Globus pallidus (tissue), 1 donor: ENCODE measurements at regions not wholly inside any gene's neighbourhood (a gene's known extent, or its start where the extent isn't known, plus 50 kb on each side); places are given as distances from the start of the nearest gene placed in this dataset.

Experiments used
- DNase-seq: peaks from one replicate; pipeline ENCODE4 v3.0.0-alpha.2; 2015; ENCODE audit warnings: low spot score

DNA sequence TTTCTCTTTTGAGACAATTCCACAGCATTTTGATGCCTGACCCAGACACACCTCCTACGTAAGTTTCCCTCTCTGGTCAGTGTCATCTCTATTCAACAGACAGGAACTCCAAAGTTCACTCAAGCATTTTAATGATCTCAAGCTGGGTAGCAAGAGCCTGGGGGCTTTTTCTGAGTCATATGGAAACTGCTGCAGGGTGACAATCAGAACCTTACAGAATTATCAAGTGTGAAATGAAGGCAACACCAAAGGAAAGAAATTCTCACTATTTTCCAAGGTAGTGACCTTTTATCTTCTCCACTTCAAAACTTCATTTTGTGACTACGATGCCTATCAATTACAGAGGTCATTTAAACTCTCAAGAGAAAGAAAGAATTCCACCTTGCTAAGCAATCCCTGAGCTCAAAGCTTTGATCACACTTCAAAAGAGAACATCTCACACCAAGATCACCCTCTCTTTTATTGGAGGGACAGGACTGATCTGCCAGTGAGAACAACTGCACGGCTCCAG is 229.0 kb upstream of the ZC3H12C start:
- no peak for DNase-seq

- DNase-seq, result no peak
Observed at GRCh38 chr11:109864834-109865547, 228.2 kb upstream of the ZC3H12C start.

GRCh38 chr11:109865548-109866186 is 227.5 kb upstream of the ZC3H12C start:
- DNase-seq, result no peak

DNA sequence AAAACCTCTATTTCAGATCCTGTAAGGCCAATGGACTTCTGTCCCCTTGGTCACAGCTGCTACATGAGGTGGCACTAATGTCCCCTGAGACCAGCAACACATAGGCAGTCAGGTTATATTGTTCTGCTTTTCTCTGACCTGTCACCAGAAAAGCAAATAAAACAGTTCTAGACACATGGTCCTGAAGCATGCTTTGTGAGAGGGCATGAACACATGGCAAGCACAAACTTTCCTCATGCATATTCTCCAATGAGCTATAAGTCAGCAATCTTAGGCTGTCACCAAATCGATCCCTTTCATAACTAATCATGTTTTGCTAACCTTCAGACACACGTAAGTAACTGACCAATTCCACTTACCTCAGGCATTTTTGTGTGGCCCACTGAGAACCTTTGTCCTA is 225.4 kb upstream of the ZC3H12C start:
- DNase-seq, result no peak

GRCh38 chr11:109869536-109869935 is 223.7 kb upstream of the ZC3H12C start:
- DNase-seq, result no peak

GRCh38 chr11:109870297-109870696 is 222.9 kb upstream of the ZC3H12C start:
- no peak for DNase-seq

- no peak for DNase-seq
Observed at GRCh38 chr11:109877043-109877442, 216.1 kb upstream of the ZC3H12C start.

DNA sequence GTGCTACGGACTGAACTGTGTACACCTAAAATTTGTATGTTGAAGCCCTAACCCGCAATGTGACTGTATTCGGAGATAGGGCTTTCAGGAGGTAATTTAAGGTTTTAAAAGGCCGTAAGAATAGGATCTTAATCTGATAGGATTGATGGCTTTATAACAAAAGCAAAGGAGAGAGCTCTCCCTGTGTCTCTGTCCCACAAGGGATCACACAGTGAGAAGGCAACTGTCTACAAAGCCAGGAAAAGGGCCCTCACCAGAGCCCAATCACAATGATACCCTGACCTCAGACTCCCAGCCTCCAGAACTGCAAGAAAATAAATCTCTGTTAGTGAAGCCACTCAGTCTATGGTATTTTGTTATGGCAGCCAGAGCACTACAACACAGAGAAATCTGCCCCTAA is 208.7 kb upstream of the ZC3H12C start:
- no peak for DNase-seq

DNA sequence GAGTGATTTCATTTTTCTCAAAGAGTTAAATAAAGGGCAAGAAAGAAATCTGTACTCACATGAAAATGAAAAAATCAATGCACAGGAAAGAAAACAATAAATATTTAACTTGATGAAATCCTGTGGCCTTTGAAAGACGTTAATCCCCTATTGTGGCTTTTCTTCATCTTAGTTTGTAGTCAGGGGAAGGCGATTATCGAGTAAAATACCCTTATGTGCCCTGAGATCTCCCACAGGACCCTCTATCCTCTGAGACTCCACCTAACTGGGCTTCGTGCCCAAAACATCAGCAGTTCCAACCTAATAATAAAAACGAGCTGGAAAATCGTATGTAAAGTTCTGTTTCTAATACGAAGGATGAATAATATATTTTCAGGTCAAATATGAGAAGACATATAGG is 208.2 kb upstream of the ZC3H12C start:
- no peak for DNase-seq

GRCh38 chr11:109892321-109892794 is 200.8 kb upstream of the ZC3H12C start:
- DNase-seq, result no peak

- DNase-seq, result no peak
Observed at GRCh38 chr11:109894242-109894641, 198.9 kb upstream of the ZC3H12C start.

DNA sequence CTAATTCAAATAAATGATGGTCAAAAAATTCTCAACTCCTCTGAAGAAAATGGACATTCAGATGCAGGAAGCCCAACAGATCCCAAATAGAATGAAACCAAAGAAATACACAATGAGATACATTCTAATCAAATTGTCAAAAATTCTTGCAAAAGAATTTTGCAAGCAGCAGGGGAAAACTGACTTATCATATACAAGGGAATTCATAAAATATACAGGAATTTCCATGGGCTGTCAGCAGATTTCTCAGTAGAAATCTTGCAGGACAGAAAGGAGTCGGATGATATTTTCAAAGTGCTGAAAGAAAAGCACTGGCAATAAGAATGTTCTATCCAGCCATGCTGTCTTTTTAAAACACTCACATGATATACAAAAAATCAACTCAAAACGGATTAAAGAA is 194.6 kb upstream of the ZC3H12C start:
- DNase-seq, result no peak

- DNase-seq, result no peak
Observed at GRCh38 chr11:109902764-109903433, 190.3 kb upstream of the ZC3H12C start.

DNA sequence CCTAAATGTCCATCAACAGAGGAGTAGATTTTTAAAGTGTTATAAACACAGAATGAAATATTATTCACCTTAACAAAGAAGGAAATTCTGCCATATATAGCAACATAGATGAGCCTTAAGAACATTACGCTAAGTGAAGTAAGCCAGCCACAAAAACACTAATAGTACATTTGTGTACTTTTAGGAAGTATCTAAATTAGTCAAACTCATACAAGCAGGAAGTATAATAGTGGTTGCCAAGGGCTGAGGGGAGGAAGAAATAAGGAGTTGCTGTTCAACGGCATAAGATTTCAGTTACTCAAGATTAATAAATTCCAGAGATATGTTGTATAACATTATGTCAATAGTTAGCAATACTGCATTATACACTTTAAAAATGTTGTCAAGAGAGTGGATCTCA is 181.7 kb upstream of the ZC3H12C start:
- no peak for DNase-seq

- no peak for DNase-seq
Observed at GRCh38 chr11:109914038-109914437, 179.2 kb upstream of the ZC3H12C start.

- DNase-seq, result no peak
Observed at GRCh38 chr11:109914809-109915653, 178.2 kb upstream of the ZC3H12C start.

- DNase-seq, result no peak
Observed at GRCh38 chr11:109926941-109927340, 166.3 kb upstream of the ZC3H12C start.

- no peak for DNase-seq
Observed at GRCh38 chr11:109929308-109929707, 163.9 kb upstream of the ZC3H12C start.

- DNase-seq, result no peak
Observed at GRCh38 chr11:109933126-109933525, 160.1 kb upstream of the ZC3H12C start.

DNA sequence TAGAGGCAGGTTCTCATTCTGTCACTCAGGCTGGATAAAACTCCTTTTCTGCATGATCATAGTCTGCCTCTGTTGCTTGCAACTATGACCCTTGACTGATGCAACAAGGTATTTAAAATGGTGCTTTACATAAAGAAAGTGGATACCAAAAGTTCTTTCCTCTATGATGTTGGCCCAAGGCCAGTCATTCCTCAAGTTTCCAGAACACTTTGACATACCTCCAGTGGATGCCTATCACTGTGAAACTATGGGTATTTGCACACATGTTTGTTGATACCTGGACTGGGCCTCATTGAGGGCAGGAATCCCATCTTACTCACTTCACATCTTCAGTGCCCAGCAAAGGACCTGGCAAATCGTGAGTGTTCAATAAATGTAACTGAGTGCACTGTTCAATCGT is 159.0 kb upstream of the ZC3H12C start:
- no peak for DNase-seq

GRCh38 chr11:109936661-109937180 is 156.5 kb upstream of the ZC3H12C start:
- no peak for DNase-seq

GRCh38 chr11:109937968-109938367 is 155.2 kb upstream of the ZC3H12C start:
- DNase-seq, result no peak
